GM12878 (cell line): ENCODE measurements at regions not wholly inside any gene's neighbourhood (a gene's known extent, or its start where the extent isn't known, plus 50 kb on each side); places are given as distances from the start of the nearest gene placed in this dataset.

Experiments used
- ATAC-seq: fragments of 200-7000 bp; cut with Tn5 transposase; 3 replicates; pipeline ENCODE4 v1.9.1; 2020; ENCODE audit warnings: mild to moderate bottlenecking, moderate library complexity
- BruUV-seq: library from RNA; stranded (reverse); fragments of 400-500 nt; replicated peaks from 2 replicates; lab custom pipeline; 2021; lab: Mats Ljungman, UMichigan
- CTCF ChIA-PET: fragments of 300-600 bp; sonication (Branson Sonifier 250); formaldehyde crosslinking; extraction: SDS; loops from one replicate; lab custom pipeline; 2021; ENCODE audit warnings: inconsistent platforms; lab: Yijun Ruan, JAX
- POLR2A ChIA-PET: fragments of 350-600 bp; formaldehyde crosslinking; extraction: SDS; loops from one replicate; lab custom pipeline; 2021; ENCODE audit warnings: inconsistent platforms; lab: Charles Lee
- RAD21 ChIA-PET: fragments of 300-600 bp; sonication (Branson Sonifier 250); formaldehyde crosslinking; loops from one replicate; lab custom pipeline; 2023; ENCODE audit warnings: antibody characterized with exemption; ENCODE audit not compliant: unreplicated experiment; lab: Charles Lee
- SMC1A ChIA-PET: fragments of 300-600 bp; sonication (Branson Sonifier 250); formaldehyde crosslinking; loops from one replicate; lab custom pipeline; 2023; ENCODE audit not compliant: unreplicated experiment, uncharacterized antibody; lab: Charles Lee
- DNase-seq: peaks from one replicate; pipeline ENCODE4 v3.0.0-alpha.2; 2011; ENCODE audit warnings: low read depth, low spot score
- FAIRE-seq: peaks from 3 replicates; lab custom pipeline; 2011; peaks lifted over from hg19 to GRCh38; lab: Jason Lieb, UNC
- H2AFZ ChIP-seq: 2 replicates; pipeline ENCODE4 v1.6.0; 2011; ENCODE audit warnings: low read depth, low read length, control low read depth; ENCODE audit not compliant: control insufficient read depth
- H3K27ac ChIP-seq: 2 replicates; pipeline ENCODE4 v1.5.1; 2011; ENCODE audit warnings: control low read depth; ENCODE audit not compliant: control insufficient read depth, insufficient read depth
- H3K27me3 ChIP-seq, 2 experiments: replicated peaks in 1 of 2; 2 replicates each; pipeline versions ENCODE4 v1.6.0 to v1.6.1; 2011; ENCODE audit warnings: low read length in 1 of 2; ENCODE audit not compliant: control insufficient read depth in 2 of 2, insufficient read depth in 2 of 2
- H3K36me3 ChIP-seq, 2 experiments: 2 replicates each; pipeline ENCODE4 v1.5.1; 2011; ENCODE audit warnings: low read length in 1 of 2; ENCODE audit not compliant: control insufficient read depth in 2 of 2, insufficient read depth in 2 of 2
- H3K4me1 ChIP-seq: 2 replicates; pipeline ENCODE4 v1.6.1; 2011; ENCODE audit warnings: mild to moderate bottlenecking, low read length, moderate library complexity, mixed read lengths; ENCODE audit not compliant: control insufficient read depth, insufficient read depth
- H3K4me2 ChIP-seq: 2 replicates; pipeline ENCODE4 v1.6.0; 2011; ENCODE audit warnings: control low read depth; ENCODE audit not compliant: control insufficient read depth, insufficient read depth
- H3K4me3 ChIP-seq: fragments of 200-600 bp; sonication (generic); 2 replicates; pipeline ENCODE4 v1.5.1; 2016
- H3K79me2 ChIP-seq: 2 replicates; pipeline ENCODE4 v1.6.0; 2011; ENCODE audit warnings: low read length; ENCODE audit not compliant: control insufficient read depth, insufficient read depth
- H3K9ac ChIP-seq: 2 replicates; pipeline ENCODE4 v1.8.0; 2011; ENCODE audit warnings: low read length, control low read depth, mixed read lengths; ENCODE audit not compliant: control insufficient read depth, insufficient read depth
- H3K9me3 ChIP-seq: replicated peaks from 3 replicates; pipeline ENCODE4 v1.5.1; 2011; ENCODE audit warnings: mild to moderate bottlenecking, low read length; ENCODE audit not compliant: control insufficient read depth, insufficient read depth
- H4K20me1 ChIP-seq: 2 replicates; pipeline ENCODE4 v1.6.0; 2011; ENCODE audit not compliant: control insufficient read depth, insufficient read depth
- FOS ChIP-seq: IDR thresholded peaks from 3 replicates; pipeline ENCODE4 v1.6.1; 2011; ENCODE audit warnings: borderline replicate concordance; ENCODE audit not compliant: insufficient read length; ENCODE audit errors: extremely low read depth
- HDAC2 ChIP-seq: fragments of 200-600 bp; sonication (generic); IDR thresholded peaks from 2 replicates; pipeline ENCODE4 v1.6.1; 2017
- IKZF1 ChIP-seq: fragments of 450-650 bp; conservative IDR thresholded peaks from 2 replicates; pipeline ENCODE4 v1.6.1; 2017; ENCODE audit warnings: antibody characterized with exemption, mild to moderate bottlenecking
- IRF5 ChIP-seq: fragments of 450-650 bp; IDR thresholded peaks from 2 replicates; pipeline ENCODE4 v1.6.1; 2017; ENCODE audit warnings: borderline replicate concordance
- KAT2A ChIP-seq: conservative IDR thresholded peaks from 2 replicates; pipeline ENCODE4 v1.6.1; 2011; ENCODE audit warnings: low read depth, low read length; ENCODE audit not compliant: control insufficient read depth
- KLF5 ChIP-seq: fragments of 450-650 bp; IDR thresholded peaks from 2 replicates; pipeline ENCODE4 v1.6.1; 2014; ENCODE audit warnings: mild to moderate bottlenecking; ENCODE audit not compliant: partially characterized antibody
- NFYB ChIP-seq: IDR thresholded peaks from 2 replicates; pipeline ENCODE4 v1.6.1; 2011; ENCODE audit warnings: low read depth, mild to moderate bottlenecking, low read length, improper control_type of control experiment, moderate library complexity; ENCODE audit not compliant: insufficient read depth
- RAD51 ChIP-seq: fragments of 450-650 bp; IDR thresholded peaks from 2 replicates; pipeline ENCODE4 v1.6.1; 2016; ENCODE audit warnings: moderate library complexity, mild to moderate bottlenecking, inconsistent platforms
- RUNX3 ChIP-seq: IDR thresholded peaks from 2 replicates; pipeline ENCODE4 v1.6.1; 2012; ENCODE audit warnings: low read length, inconsistent platforms
- ZBED1 ChIP-seq: IDR thresholded peaks from 2 replicates; pipeline ENCODE4 v1.6.1; 2016; ENCODE audit warnings: borderline replicate concordance
- ZBTB40 ChIP-seq: fragments of 450-650 bp; IDR thresholded peaks from 2 replicates; pipeline ENCODE4 v1.6.1; 2016; ENCODE audit warnings: mild to moderate bottlenecking, moderate library complexity, borderline replicate concordance
- WGBS: methylation state at CpG from one replicate; pipeline ENCODE4 v1.1.6; 2016; ENCODE audit warnings: low lambda C conversion rate; ENCODE audit not compliant: insufficient replicate concordance, insufficient coverage; ENCODE audit errors: missing lambda C conversion rate; 5-methylcytosine and 5-hydroxymethylcytosine counted together
- in situ Hi-C: fragments of 300-500 bp; cut with MboI; formaldehyde crosslinking; loops from 9 replicates; pipeline ENCODE4 v1.14.3; 2018; ENCODE audit warnings: mixed read lengths
- intact Hi-C: fragments of 100-400 bp; cut with micrococcal nuclease; formaldehyde crosslinking; loops from one replicate; pipeline ENCODE4 v1.14.2; 2022; ENCODE audit not compliant: unreplicated experiment

DNA sequence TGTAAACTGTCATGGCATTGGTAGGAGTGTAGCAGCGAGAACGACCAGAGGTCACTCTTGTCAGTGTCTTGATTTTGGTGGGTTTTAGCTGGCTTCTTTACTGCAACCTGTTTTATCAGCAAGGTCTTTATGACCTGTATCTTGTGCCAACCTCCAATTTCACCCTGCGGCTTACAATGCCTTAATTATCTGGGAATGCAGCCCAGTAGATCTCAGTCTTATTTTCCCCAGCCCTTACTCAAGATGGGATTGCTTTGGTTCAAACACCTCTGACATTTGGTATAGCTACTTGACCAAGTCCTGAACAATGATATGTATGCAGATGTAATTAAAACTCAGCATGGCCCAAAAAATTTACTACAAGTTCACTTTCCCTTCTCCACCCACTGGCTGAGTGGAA lies 388.4 kb downstream of the RSL24D1 start (continued):
- TF ChIP-seq IRF5 (no peak), KLF5 (no peak), ZBTB40 (no peak)
- TF ChIP-seq, all 136 proteins: peak for 0

GRCh38 chr15:54803987-54804386 lies 392.8 kb downstream of the RSL24D1 start:
- peak; percentile 54 for ATAC-seq
- H3K27me3 ChIP-seq = no peaks in the 10 kb centered on the region
- no peak overlapping the region for H3K27ac ChIP-seq
- H3K4me3 ChIP-seq = no peak overlapping the region
- H2AFZ ChIP-seq = no peak overlapping the region
- in situ Hi-C loops (no loop called here), intact Hi-C loops (no loop called here)
- ChIA-PET SMC1A (interaction anchor here (1.1 to 2.0 kb wide), 3 partner anchors 12 to 33 kb away, joined by 3 to 8 read pairs (median 4); no protein-coding TSS in a partner anchor), RAD21 (no interaction called here), POLR2A (no interaction called here), CTCF (interaction anchor here (0.7 to 1.2 kb wide), 4 partner anchors 21 to 174 kb away, joined by 3 read pairs; no protein-coding TSS in a partner anchor)
- 13% methylated on average over 1 of the region's 1 CpG for WGBS
- BruUV-seq = no TSS peak
- H3K4me2 ChIP-seq = no peak overlapping the region
- no peaks in the 10 kb centered on the region for H3K4me1 ChIP-seq
- H3K36me3 ChIP-seq = no peaks in the 10 kb centered on the region
- no peak overlapping the region for H3K9ac ChIP-seq
- H3K9me3 ChIP-seq = no peaks in the 10 kb centered on the region
- H3K79me2 ChIP-seq = no peaks in the 10 kb centered on the region
- H4K20me1 ChIP-seq = no peaks in the 10 kb centered on the region
- TF ChIP-seq NFYB = 0 out of 2 replicates have a peak, but pooled peaks have one; percentile 15
- peak; percentile 71; the same call in 1 of the 2 replicates for TF ChIP-seq RAD51
- no peak for TF ChIP-seq FOS
- TF ChIP-seq HDAC2 = no peak
- TF ChIP-seq ZBED1 = no peak
- no peak for TF ChIP-seq IKZF1
- TF ChIP-seq RUNX3 = 0 out of 2 replicates have a peak, but pooled peaks have one; percentile 14
- TF ChIP-seq KAT2A = no peak
- no peak for FAIRE-seq
- DNase-seq = no peak
